DOHH2 (cell line): ENCODE measurements at regions not wholly inside any gene's neighbourhood (a gene's known extent, or its start where the extent isn't known, plus 50 kb on each side); places are given as distances from the start of the nearest gene placed in this dataset.

Experiments used
- CTCF ChIP-seq: fragments of 200-600 bp; sonication (generic); IDR thresholded peaks from one replicate; pipeline ENCODE4 v1.5.1; 2014; ENCODE audit warnings: antibody characterized with exemption, mild to moderate bottlenecking, low read depth, low read length; ENCODE audit not compliant: poor library complexity, severe bottlenecking
- EZH2phosphoT487 ChIP-seq: fragments of 200-600 bp; sonication (generic); IDR thresholded peaks from 2 replicates; pipeline ENCODE4 v1.6.1; 2017; ENCODE audit warnings: borderline replicate concordance, mild to moderate bottlenecking, antibody characterized with exemption, low read length, moderate library complexity, mixed read lengths

GRCh38 chrX:10047133-10047532 is 80.0 kb downstream of the CLDN34 start:
- TF ChIP-seq CTCF (no peak), EZH2phosphoT487 (no peak)
